Muscle layer of colon (tissue), 2 donors: ENCODE measurements at regions not wholly inside any gene's neighbourhood (a gene's known extent, or its start where the extent isn't known, plus 50 kb on each side); places are given as distances from the start of the nearest gene placed in this dataset.

Source experiments
- H3K27ac ChIP-seq: one replicate; pipeline ENCODE4 v1.7.0; 2013; ENCODE audit warnings: low read depth, mild to moderate bottlenecking, low read length, moderate library complexity
- H3K27me3 ChIP-seq, 2 donors: one replicate each; pipeline ENCODE4 v1.7.0; 2013; ENCODE audit warnings: low read length in 2 of 2, mild to moderate bottlenecking in 2 of 2; ENCODE audit not compliant: insufficient read depth in 2 of 2, control insufficient read depth in 1 of 2
- H3K36me3 ChIP-seq: one replicate; pipeline ENCODE4 v1.7.0; 2013; ENCODE audit warnings: mild to moderate bottlenecking, low read length; ENCODE audit not compliant: insufficient read depth
- H3K4me1 ChIP-seq: one replicate; pipeline ENCODE4 v1.7.0; 2013; ENCODE audit warnings: mild to moderate bottlenecking, low read length; ENCODE audit not compliant: insufficient read depth
- H3K4me3 ChIP-seq, 2 donors: one replicate each; pipeline ENCODE4 v1.7.0; 2013; ENCODE audit warnings: low read length in 2 of 2, low read depth in 1 of 2, mild to moderate bottlenecking in 1 of 2, moderate library complexity in 1 of 2
- H3K9ac ChIP-seq: one replicate; pipeline ENCODE4 v1.7.0; 2013; ENCODE audit warnings: low read length
- H3K9me3 ChIP-seq: one replicate; pipeline ENCODE4 v1.7.0; 2013; ENCODE audit warnings: mild to moderate bottlenecking, low read length
- donor health status: abdominal sarcoma.
- donor health status: Adenocarcinoma of cecum.

DNA sequence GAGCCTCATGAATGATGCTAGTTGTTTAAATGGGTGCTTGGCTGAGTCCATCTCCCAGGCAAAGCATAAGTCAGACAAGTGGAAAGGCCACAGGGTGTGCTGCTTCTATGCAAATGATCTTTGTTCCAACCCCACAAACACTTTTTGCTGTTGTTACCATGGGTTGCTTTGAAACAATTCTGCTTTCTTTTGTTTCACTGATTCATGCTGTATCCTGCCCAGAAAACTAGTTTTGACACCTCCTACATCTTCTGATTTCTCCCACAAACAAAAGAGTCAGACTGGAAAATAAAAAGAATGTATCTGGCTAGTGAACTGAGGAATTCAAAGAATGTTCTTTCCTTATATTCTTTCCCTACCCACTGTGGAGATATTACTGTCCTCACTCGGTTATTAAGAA, 298.6 kb downstream of the DIRAS2 start:
- no peaks in the 10 kb centered on the region for H3K9me3 ChIP-seq
- no peaks in the 10 kb centered on the region for H3K36me3 ChIP-seq
- no peak overlapping the region for H3K9ac ChIP-seq
- no peaks in the 10 kb centered on the region for H3K4me1 ChIP-seq
- H3K4me3 ChIP-seq: no peak overlapping the region
- H3K27me3 ChIP-seq: no peaks in the 10 kb centered on the region
- no peak overlapping the region for H3K27ac ChIP-seq

DNA sequence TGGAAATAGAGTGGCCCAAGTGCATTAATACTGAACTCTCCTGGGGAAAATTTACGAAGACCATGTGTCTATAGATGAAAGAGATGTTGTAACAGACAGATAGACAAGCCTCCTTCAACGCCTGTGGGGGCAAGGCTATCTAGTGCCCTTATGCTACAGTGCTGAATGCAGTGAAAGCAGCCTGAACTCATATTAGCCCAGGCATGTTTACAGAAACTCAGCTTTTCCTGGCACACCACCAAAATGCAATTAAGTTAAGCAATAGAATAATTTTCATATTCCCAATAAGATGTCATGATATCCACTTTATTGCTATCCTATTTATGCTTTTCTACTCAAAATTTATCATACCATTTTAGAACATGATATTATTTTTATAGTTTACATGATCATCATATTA, 277.0 kb downstream of the DIRAS2 start:
- H3K9me3 ChIP-seq: no peaks in the 10 kb centered on the region
- no peak overlapping the region for H3K9ac ChIP-seq
- H3K4me1 ChIP-seq: no peaks in the 10 kb centered on the region
- H3K27ac ChIP-seq: no peak overlapping the region
- H3K36me3 ChIP-seq: no peaks in the 10 kb centered on the region
- no peak overlapping the region for H3K4me3 ChIP-seq
- H3K27me3 ChIP-seq: no peaks in the 10 kb centered on the region

- H3K27me3 ChIP-seq: no peaks in the 10 kb centered on the region
- no peak overlapping the region for H3K9ac ChIP-seq
- H3K4me1 ChIP-seq: no peaks in the 10 kb centered on the region
- no peak overlapping the region for H3K27ac ChIP-seq
- no peaks in the 10 kb centered on the region for H3K36me3 ChIP-seq
- no peaks in the 10 kb centered on the region for H3K9me3 ChIP-seq
- no peak overlapping the region for H3K4me3 ChIP-seq
Observed at GRCh38 chr9:90368241-90368640, 274.4 kb downstream of the DIRAS2 start.

DNA sequence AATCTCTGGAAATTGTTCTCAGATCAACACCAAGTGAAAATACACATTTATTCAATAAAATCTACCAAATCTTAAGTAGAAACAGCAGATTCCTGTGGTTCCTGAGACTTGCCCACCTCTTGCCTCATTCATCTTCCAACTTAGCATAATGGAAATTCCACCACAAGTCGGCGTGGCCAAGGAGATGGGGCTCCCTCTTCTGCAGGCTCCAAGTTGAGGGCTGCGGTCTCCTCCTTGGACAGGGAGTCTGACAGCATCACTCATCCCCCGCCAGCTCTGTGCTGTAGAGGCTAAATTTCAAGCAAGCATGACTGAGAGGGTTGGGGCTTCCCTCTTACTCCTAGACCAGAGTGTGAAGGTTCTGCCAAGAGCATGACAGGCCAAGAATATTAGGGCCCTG, 273.7 kb downstream of the DIRAS2 start:
- Histone ChIP-seq H3K36me3 (no peaks in the 10 kb centered on the region), H3K9me3 (no peaks in the 10 kb centered on the region), H3K9ac (no peak overlapping the region), H3K27ac (no peak overlapping the region), H3K4me3 (no peak overlapping the region), H3K27me3 (no peaks in the 10 kb centered on the region), H3K4me1 (no peaks in the 10 kb centered on the region)

DNA sequence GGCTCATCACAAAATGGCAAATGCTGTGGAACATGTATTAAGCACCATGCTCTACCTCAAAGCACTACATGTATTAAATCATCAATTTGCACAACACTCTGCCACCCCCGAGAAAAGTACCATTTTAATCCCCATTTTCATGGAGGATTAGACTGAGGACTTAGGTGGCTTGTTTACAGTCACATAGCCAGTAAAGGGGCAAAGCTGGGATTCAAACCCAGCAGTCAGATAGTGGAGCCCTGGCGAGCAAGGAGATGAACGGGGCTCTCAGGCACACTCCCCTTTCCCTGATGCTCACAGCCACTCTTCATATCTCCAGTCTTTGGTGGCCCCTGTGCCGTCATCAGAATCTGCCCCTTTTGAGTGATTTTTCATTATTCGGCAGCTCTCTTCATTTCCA, 262.9 kb downstream of the DIRAS2 start:
- H3K36me3 ChIP-seq: no peaks in the 10 kb centered on the region
- H3K4me1 ChIP-seq: no peaks in the 10 kb centered on the region
- no peak overlapping the region for H3K27ac ChIP-seq
- H3K27me3 ChIP-seq: no peaks in the 10 kb centered on the region
- no peak overlapping the region for H3K9ac ChIP-seq
- no peaks in the 10 kb centered on the region for H3K9me3 ChIP-seq
- H3K4me3 ChIP-seq: no peak overlapping the region

GRCh38 chr9:90385146-90385545, 257.5 kb downstream of the DIRAS2 start:
- Histone ChIP-seq H3K4me1 (no peaks in the 10 kb centered on the region), H3K27me3 (no peaks in the 10 kb centered on the region), H3K9ac (no peak overlapping the region), H3K36me3 (no peaks in the 10 kb centered on the region), H3K27ac (no peak overlapping the region), H3K4me3 (no peak overlapping the region), H3K9me3 (no peaks in the 10 kb centered on the region)

- Histone ChIP-seq H3K27ac (no peak overlapping the region), H3K4me3 (no peak overlapping the region), H3K27me3 (no peaks in the 10 kb centered on the region), H3K9ac (no peak overlapping the region), H3K9me3 (no peaks in the 10 kb centered on the region), H3K4me1 (no peaks in the 10 kb centered on the region), H3K36me3 (no peaks in the 10 kb centered on the region)
Observed at GRCh38 chr9:90393365-90394152, 249.1 kb downstream of the DIRAS2 start.

DNA sequence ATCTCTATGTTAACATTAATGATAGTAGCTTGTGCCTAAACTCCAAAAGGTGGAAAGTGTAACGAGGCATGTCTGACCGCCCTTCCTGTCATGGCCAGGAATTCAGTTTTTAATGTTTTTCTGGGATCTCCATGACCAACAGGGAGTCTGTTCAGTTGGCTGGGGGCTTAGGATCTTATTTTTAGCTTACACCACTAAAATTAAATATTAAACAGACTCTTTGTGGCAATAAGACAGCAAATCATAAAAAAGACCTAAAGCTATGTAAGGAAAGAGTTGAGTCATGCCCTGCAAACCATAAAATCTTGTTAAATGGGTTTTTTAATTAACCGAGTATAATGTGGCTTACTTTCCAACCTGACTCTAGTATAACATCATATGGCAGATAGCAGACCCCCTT, 247.8 kb downstream of the DIRAS2 start:
- Histone ChIP-seq H3K27me3 (no peaks in the 10 kb centered on the region), H3K36me3 (no peaks in the 10 kb centered on the region), H3K9ac (no peak overlapping the region), H3K9me3 (no peaks in the 10 kb centered on the region), H3K4me3 (no peak overlapping the region), H3K27ac (no peak overlapping the region), H3K4me1 (no peaks in the 10 kb centered on the region)

- H3K27me3 ChIP-seq: no peaks in the 10 kb centered on the region
- no peak overlapping the region for H3K27ac ChIP-seq
- no peaks in the 10 kb centered on the region for H3K4me1 ChIP-seq
- H3K36me3 ChIP-seq: no peaks in the 10 kb centered on the region
- no peak overlapping the region for H3K9ac ChIP-seq
- H3K9me3 ChIP-seq: no peaks in the 10 kb centered on the region
- H3K4me3 ChIP-seq: no peak overlapping the region
Observed at GRCh38 chr9:90400091-90400490, 242.5 kb downstream of the DIRAS2 start.

DNA sequence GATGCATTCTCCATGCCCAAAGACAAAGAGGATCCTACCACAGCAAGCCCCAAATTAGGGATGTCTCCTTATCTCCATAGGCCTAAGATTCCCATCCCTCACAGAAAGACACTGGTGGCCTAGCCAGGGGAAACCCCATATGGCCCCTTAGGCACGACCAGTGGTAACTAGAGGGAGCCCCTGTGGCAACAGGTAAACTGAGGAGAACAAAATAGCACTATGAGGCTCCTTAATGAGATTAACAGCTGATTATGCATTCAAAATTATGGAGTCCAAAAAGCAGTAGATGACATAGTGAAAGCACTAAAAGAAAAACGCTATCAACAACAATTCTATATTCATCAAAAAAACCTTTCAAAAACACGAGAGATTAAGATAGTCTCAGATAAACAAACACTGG, 234.0 kb downstream of the DIRAS2 start:
- Histone ChIP-seq H3K27me3 (no peaks in the 10 kb centered on the region), H3K9me3 (no peaks in the 10 kb centered on the region), H3K27ac (no peak overlapping the region), H3K4me1 (no peaks in the 10 kb centered on the region), H3K4me3 (no peak overlapping the region), H3K36me3 (no peaks in the 10 kb centered on the region), H3K9ac (no peak overlapping the region)

DNA sequence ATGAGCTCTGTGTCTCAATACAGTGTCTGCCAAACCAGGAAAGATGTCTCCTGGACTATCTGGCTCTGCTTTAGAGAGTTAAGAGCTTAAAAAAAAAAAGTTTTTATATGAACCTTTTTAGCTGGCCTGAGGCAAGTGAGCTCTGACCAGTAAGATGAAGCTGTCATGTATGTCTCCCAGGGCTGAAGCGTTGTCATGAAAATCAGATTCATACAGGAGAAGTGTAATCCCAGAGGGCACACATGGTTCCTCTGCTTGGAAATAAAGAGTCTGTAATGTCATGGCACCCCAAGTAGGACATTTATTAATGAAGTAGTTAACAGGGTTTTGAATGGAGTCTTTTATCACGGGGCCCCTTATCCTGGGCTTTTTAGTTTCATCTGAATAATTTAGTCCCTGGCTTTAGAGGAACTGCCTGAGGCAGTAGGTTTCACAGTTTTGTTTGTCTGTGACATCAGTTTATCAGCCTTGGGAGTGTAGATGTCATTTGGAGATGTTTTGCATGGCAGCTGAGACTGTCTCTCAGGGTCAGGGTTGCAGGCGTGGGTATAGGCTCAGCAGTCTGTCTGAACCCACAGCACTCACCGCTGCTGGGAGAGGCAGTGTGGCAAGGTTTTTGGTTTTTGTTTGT, 223.3 kb downstream of the DIRAS2 start:
- Histone ChIP-seq H3K4me3 (no peak overlapping the region), H3K4me1 (no peaks in the 10 kb centered on the region), H3K27me3 (no peaks in the 10 kb centered on the region), H3K9me3 (no peaks in the 10 kb centered on the region), H3K9ac (no peak overlapping the region), H3K27ac (no peak overlapping the region), H3K36me3 (no peaks in the 10 kb centered on the region)

GRCh38 chr9:90420211-90420610, 222.4 kb downstream of the DIRAS2 start:
- no peaks in the 10 kb centered on the region for H3K9me3 ChIP-seq
- no peak overlapping the region for H3K4me3 ChIP-seq
- no peaks in the 10 kb centered on the region for H3K36me3 ChIP-seq
- no peak overlapping the region for H3K27ac ChIP-seq
- no peaks in the 10 kb centered on the region for H3K27me3 ChIP-seq
- H3K9ac ChIP-seq: no peak overlapping the region
- H3K4me1 ChIP-seq: no peaks in the 10 kb centered on the region
